ENCODE measurements at regions not wholly inside any gene's neighbourhood (a gene's known extent, or its start where the extent isn't known, plus 50 kb on each side); places are given as distances from the start of the nearest gene placed in this dataset.
A peak's percentile ranks its signal among the peaks of the same experiment; 100 is the strongest.

DNA sequence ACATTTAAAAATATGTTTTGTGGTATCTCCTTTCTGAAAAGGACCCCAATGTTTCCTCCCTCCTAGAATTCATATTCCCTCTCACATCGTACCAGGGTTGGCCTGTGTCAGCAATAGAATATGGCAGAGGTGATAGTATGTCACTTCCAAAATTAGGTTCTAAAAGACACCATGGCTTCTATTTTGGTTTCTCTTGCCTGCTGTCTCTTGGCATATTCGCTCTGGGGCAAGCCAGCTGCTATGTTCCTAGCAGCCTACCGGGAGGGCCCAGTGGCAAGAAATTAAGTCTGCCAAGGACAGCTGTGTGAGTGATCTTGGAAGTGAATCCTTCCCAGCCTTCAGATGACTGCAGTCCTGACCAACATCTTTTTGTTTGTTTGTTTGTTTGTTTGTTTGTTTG lies 92.9 kb upstream of the PPM1J start:
- Histone ChIP-seq H3K27me3 (no peaks in the 10 kb centered on the region), H3K4me3 (replicated peaks in 1 of 3) (no peak overlapping the region), H3K4me1 (no peaks in the 10 kb centered on the region), H3K36me3 (no peaks in the 10 kb centered on the region), H3K27ac (no peak overlapping the region), H3K9me3 (no peaks in the 10 kb centered on the region)
- WGBS, 2 donors = 91 to 99% methylated on average over 3 of the region's 3 CpGs
- TF ChIP-seq, protein P1, sequence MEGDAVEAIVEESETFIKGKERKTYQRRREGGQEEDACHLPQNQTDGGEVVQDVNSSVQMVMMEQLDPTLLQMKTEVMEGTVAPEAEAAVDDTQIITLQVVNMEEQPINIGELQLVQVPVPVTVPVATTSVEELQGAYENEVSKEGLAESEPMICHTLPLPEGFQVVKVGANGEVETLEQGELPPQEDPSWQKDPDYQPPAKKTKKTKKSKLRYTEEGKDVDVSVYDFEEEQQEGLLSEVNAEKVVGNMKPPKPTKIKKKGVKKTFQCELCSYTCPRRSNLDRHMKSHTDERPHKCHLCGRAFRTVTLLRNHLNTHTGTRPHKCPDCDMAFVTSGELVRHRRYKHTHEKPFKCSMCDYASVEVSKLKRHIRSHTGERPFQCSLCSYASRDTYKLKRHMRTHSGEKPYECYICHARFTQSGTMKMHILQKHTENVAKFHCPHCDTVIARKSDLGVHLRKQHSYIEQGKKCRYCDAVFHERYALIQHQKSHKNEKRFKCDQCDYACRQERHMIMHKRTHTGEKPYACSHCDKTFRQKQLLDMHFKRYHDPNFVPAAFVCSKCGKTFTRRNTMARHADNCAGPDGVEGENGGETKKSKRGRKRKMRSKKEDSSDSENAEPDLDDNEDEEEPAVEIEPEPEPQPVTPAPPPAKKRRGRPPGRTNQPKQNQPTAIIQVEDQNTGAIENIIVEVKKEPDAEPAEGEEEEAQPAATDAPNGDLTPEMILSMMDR (IDR thresholded peaks at IDR 0.05) = no peak
- TF ChIP-seq POLR2A (IDR thresholded peaks at IDR 0.05) = no peak
- no peak for DNase-seq
- intact Hi-C loops (cut with DNase I) = no loop called here

DNA sequence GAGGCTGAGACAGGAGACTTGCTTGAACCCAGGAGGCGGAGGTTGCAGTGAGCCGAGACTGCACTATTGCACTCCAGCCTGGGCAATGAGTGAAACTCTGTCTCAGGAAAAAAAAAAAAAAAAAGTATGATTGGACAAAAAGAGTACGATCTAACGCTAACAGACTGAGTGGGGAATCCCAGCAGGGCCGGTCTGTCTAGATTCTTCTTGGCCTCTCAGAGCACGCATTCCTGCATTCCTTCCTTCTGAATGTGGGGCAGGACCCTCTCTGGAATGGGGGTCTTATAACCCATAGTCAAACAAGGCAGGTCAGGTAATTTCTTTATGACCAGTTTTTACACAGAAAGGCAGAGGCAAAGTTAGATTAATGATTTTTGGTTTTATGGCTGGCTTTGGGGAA lies 92.0 kb upstream of the PPM1J start:
- Histone ChIP-seq H3K4me1 (no peaks in the 10 kb centered on the region), H3K9me3 (no peaks in the 10 kb centered on the region)

DNA sequence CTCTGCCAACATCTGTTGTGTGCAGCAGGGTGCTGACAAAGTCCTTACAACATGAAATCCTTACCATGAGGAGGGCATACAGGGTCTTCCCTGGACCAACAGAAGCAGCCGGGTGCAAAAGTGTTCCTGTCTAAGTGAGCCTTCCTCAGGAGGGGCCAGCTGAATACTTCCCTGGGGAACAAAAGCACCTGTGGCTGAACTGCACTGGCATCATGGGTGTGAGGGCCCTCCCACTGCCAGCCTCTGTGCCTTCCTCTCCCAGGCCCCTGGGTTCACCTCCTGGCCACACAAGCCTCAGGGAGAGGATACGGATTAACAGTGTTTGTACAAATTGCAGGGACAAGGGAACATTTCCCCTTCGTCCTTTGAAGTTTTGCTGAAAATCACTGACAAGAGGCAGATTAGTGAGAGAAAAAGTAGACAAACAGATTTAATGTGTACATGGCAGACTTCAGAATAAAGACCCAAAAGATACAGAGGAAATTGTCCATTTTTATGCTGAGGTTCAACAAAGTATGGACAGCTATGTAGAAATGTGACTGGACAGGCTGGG lies 91.0 kb upstream of the PPM1J start:
- DNase-seq = no peak
- H3K4me3 ChIP-seq (replicated peaks in 1 of 3) = no peak overlapping the region
- no peaks in the 10 kb centered on the region for H3K27me3 ChIP-seq
- no peaks in the 10 kb centered on the region for H3K36me3 ChIP-seq
- H3K9me3 ChIP-seq = no peaks in the 10 kb centered on the region
- WGBS, 2 donors = 82 to 94% methylated on average over 3 of the region's 3 CpGs
- intact Hi-C loops (cut with DNase I) = no loop called here
- no peaks in the 10 kb centered on the region for H3K4me1 ChIP-seq
- H3K27ac ChIP-seq = no peak overlapping the region
- no peak for TF ChIP-seq POLR2A (IDR thresholded peaks at IDR 0.05)
- TF ChIP-seq, protein P1 (IDR thresholded peaks at IDR 0.05) = no peak

More for the DNA sequence above, 92.0 kb upstream of the PPM1J start:
- no peaks in the 10 kb centered on the region for H3K27me3 ChIP-seq
- H3K27ac ChIP-seq = no peak overlapping the region
- no peak for TF ChIP-seq POLR2A (IDR thresholded peaks at IDR 0.05)
- TF ChIP-seq, protein P1 (IDR thresholded peaks at IDR 0.05) = no peak
- no peaks in the 10 kb centered on the region for H3K36me3 ChIP-seq
- DNase-seq = peak; percentile 6 to 35
- H3K4me3 ChIP-seq (replicated peaks in 1 of 3) = no peak overlapping the region
- intact Hi-C loops (cut with DNase I) = no loop called here
- 42 to 44% methylated on average over 6 of the region's 6 CpGs for WGBS, 2 donors

GRCh38 chr1:112805155-112805853 lies 90.2 kb upstream of the PPM1J start:
- no peaks in the 10 kb centered on the region for H3K9me3 ChIP-seq
- no peak for DNase-seq
- intact Hi-C loops (cut with DNase I) = loop anchor here (2.0 kb wide), 1 partner anchor 89 kb away; no protein-coding TSS in a partner anchor
- H3K36me3 ChIP-seq = no peaks in the 10 kb centered on the region
- H3K27ac ChIP-seq = no peak overlapping the region
- no peaks in the 10 kb centered on the region for H3K4me1 ChIP-seq
- H3K27me3 ChIP-seq = no peaks in the 10 kb centered on the region
- TF ChIP-seq, protein P1 (IDR thresholded peaks at IDR 0.05) = no peak
- no peak for TF ChIP-seq POLR2A (IDR thresholded peaks at IDR 0.05)
- 75 to 90% methylated on average over 1 to 3 of the region's 3 CpGs for WGBS, 2 donors
- H3K4me3 ChIP-seq (replicated peaks in 1 of 3) = no peak overlapping the region

All from thyroid gland (tissue), 4 donors.